ENCODE measurements at regions not wholly inside any gene's neighbourhood (a gene's known extent, or its start where the extent isn't known, plus 50 kb on each side); places are given as distances from the start of the nearest gene placed in this dataset.
A peak's percentile ranks its signal among the peaks of the same experiment; 100 is the strongest.

DNA sequence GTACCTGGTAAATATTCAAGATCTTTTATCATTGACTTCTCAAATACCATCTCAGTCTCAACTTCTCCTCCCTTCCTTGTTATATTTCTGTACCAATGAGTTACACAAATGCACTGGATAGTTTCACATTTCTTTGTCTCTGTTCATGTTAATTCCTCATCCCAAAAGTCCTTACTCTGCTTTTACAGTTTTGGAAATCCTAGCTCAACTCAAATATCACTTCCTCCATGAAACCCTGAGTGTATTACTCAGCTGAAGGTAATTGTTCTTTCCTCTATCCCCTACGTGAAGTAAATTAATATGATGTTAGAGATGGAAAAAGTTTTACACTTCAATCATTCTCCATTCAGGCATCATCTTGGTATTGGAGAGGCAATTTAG lies 241.5 kb downstream of the TLE4 start:
- DNase-seq (ENCODE audit: low read depth) = no peak
- no peak for TF ChIP-seq CTCF (IDR thresholded peaks at IDR 0.05; ENCODE audit: insufficient read depth, low read length, poor library complexity, severe bottlenecking)
- no peaks in the 10 kb centered on the region for H3K36me3 ChIP-seq (ENCODE audit: control insufficient read depth, insufficient read depth, low read length)
- H3K27me3 ChIP-seq (ENCODE audit: control insufficient read depth, insufficient read depth, low read length) = no peaks in the 10 kb centered on the region
- no peak overlapping the region for H3K4me3 ChIP-seq (ENCODE audit: low read depth, low read length)

- Histone ChIP-seq H3K27me3 (ENCODE audit: control insufficient read depth, insufficient read depth, low read length) (no peaks in the 10 kb centered on the region), H3K4me3 (ENCODE audit: low read depth, low read length) (no peak overlapping the region), H3K36me3 (ENCODE audit: control insufficient read depth, insufficient read depth, low read length) (no peaks in the 10 kb centered on the region)
- no peak for DNase-seq (ENCODE audit: low read depth)
- TF ChIP-seq CTCF (IDR thresholded peaks at IDR 0.05; ENCODE audit: insufficient read depth, low read length, poor library complexity, severe bottlenecking) = no peak
These were observed 240.9 kb downstream of the TLE4 start for GRCh38 chr9:79812507-79813257.

DNA sequence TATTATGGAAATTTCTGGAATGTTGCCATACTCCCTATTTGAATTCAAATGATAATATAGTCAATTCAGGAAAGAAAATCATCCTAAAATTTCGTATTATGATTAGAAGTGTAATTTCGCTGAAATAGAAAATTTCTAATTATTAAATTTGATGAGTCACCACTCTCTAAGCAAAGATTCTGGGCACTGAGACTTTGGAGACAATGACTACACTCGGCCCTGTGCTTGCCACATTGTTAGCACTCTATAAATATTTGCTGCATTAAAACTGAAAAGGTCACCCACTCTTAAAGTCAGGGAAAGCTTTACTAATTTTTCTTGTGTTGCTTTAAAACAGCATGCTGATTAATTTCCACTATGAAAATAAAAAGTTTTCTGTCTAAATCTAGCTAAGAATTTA lies 240.3 kb downstream of the TLE4 start:
- no peak for TF ChIP-seq CTCF (IDR thresholded peaks at IDR 0.05; ENCODE audit: insufficient read depth, low read length, poor library complexity, severe bottlenecking)
- no peaks in the 10 kb centered on the region for H3K27me3 ChIP-seq (ENCODE audit: control insufficient read depth, insufficient read depth, low read length)
- H3K36me3 ChIP-seq (ENCODE audit: control insufficient read depth, insufficient read depth, low read length) = no peaks in the 10 kb centered on the region
- no peak for DNase-seq (ENCODE audit: low read depth)
- H3K4me3 ChIP-seq (ENCODE audit: low read depth, low read length) = no peak overlapping the region

- no peak for TF ChIP-seq CTCF (IDR thresholded peaks at IDR 0.05; ENCODE audit: insufficient read depth, low read length, poor library complexity, severe bottlenecking)
- Histone ChIP-seq H3K27me3 (ENCODE audit: control insufficient read depth, insufficient read depth, low read length) (no peaks in the 10 kb centered on the region), H3K36me3 (ENCODE audit: control insufficient read depth, insufficient read depth, low read length) (no peaks in the 10 kb centered on the region), H3K4me3 (ENCODE audit: low read depth, low read length) (no peak overlapping the region)
- DNase-seq (ENCODE audit: low read depth) = peak; percentile 58
These were observed 238.2 kb downstream of the TLE4 start for GRCh38 chr9:79809931-79810330.

DNA sequence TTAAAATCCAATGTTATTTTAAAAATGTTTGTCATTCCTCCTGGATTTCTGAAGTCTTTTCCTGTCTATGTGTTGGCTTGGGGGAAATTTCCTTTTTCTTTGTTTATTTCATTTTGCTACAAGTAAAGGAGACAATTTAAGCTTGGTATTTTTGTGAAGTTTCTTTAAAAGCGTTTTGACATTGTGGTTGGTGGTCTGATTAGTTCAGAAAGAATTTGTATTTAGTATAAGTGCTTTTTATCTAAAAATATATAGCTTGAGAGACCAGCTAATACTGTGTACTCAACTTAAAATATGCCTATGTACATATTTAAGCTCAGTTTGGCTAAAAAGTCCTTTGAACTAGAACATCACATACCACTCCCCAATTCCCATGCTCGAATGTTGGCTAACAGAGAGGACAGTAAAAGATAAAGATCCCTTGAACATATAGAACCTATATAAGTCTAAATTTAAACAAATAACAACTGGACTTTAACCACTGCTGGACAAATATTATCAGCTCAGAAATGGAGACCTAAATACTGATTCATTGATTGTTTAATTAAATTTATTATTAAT lies 237.6 kb downstream of the TLE4 start:
- Histone ChIP-seq H3K36me3 (ENCODE audit: control insufficient read depth, insufficient read depth, low read length) (no peaks in the 10 kb centered on the region), H3K4me3 (ENCODE audit: low read depth, low read length) (no peak overlapping the region), H3K27me3 (ENCODE audit: control insufficient read depth, insufficient read depth, low read length) (no peaks in the 10 kb centered on the region)
- TF ChIP-seq CTCF (IDR thresholded peaks at IDR 0.05; ENCODE audit: insufficient read depth, low read length, poor library complexity, severe bottlenecking) = no peak
- DNase-seq (ENCODE audit: low read depth) = no peak

DNA sequence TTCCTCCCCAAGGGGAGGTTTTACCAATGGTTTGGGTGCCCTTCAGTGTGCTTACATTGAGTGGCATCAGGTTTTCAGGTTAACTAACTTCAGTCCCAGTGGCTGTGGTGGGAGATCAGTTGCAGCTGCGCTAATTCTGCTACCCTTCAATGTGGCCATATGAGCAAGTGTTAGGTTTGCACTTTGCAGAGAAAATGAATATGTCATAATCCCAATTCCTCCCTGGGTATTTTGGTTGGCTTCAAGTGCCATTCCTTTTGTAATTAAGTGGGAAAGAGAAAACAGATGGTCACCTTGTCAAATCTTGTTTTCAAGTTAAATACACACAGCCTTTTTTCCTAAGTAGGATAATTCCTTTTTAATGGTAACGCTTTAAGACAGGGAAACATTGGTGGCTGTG lies 236.2 kb downstream of the TLE4 start:
- DNase-seq (ENCODE audit: low read depth) = no peak
- Histone ChIP-seq H3K27me3 (ENCODE audit: control insufficient read depth, insufficient read depth, low read length) (no peaks in the 10 kb centered on the region), H3K4me3 (ENCODE audit: low read depth, low read length) (no peak overlapping the region), H3K36me3 (ENCODE audit: control insufficient read depth, insufficient read depth, low read length) (no peaks in the 10 kb centered on the region)
- TF ChIP-seq CTCF (IDR thresholded peaks at IDR 0.05; ENCODE audit: insufficient read depth, low read length, poor library complexity, severe bottlenecking) = no peak

All from kidney epithelial cell (primary cell).